ENCODE measurements at regions not wholly inside any gene's neighbourhood (a gene's known extent, or its start where the extent isn't known, plus 50 kb on each side); places are given as distances from the start of the nearest gene placed in this dataset.

DNA sequence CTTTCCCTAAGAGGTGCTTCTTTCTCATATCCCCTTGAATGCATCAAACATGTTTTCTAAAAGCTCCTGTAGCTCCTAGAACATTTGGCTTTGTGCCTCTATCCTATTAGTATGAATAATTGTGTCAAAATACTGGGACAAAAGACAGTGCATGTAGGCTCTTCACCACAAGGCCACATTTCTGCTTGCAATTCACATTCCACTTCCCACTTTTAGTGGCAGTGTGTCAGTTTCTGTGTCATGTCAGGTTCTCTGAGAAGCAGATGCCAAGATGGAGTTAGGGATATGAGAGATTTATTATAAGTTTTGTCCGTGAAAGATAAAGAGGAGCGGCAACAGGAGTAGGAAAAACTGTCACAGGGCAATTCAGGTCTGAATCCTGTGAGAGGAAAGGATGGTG, 61.3 kb upstream of the GPRIN3 start:
- no peak for DNase-seq (ENCODE audit: low spot score)
- TF ChIP-seq CTCF (IDR thresholded peaks at IDR 0.05), result no peak
- ATAC-seq (ENCODE audit: low FRiP score), result no peak

- DNase-seq (ENCODE audit: low spot score), result no peak
- ATAC-seq (ENCODE audit: low FRiP score), result no peak
- no peak for TF ChIP-seq CTCF (IDR thresholded peaks at IDR 0.05)
These were observed 58.2 kb upstream of the GPRIN3 start for GRCh38 chr4:89365776-89366175.

DNA sequence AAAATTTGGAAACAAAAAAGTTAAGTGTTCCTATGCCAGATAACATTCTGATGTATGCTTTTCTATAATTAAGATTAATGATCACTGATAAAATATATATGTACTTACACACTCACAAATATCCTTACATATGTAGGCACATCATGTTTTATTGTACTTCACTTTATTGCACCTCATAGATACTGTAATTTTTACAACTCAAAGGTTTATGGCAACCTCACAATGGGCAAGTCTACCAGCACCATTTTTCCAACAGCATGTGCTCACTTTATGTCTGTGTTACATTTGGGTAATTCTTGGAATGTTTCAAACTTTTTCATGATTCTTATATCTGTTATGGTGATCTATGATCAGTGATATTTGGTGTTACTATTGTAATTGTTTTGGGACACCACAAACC, 57.8 kb upstream of the GPRIN3 start:
- TF ChIP-seq CTCF (IDR thresholded peaks at IDR 0.05), result no peak
- DNase-seq (ENCODE audit: low spot score) (no peak), ATAC-seq (ENCODE audit: low FRiP score) (no peak)

- TF ChIP-seq CTCF (IDR thresholded peaks at IDR 0.05), result no peak
- no peak for DNase-seq (ENCODE audit: low spot score)
- no peak for ATAC-seq (ENCODE audit: low FRiP score)
These were observed 56.9 kb upstream of the GPRIN3 start for GRCh38 chr4:89364541-89364940.

GRCh38 chr4:89363786-89364185, 56.2 kb upstream of the GPRIN3 start:
- TF ChIP-seq CTCF (IDR thresholded peaks at IDR 0.05), result no peak
- ATAC-seq (ENCODE audit: low FRiP score), result no peak
- no peak for DNase-seq (ENCODE audit: low spot score)

DNA sequence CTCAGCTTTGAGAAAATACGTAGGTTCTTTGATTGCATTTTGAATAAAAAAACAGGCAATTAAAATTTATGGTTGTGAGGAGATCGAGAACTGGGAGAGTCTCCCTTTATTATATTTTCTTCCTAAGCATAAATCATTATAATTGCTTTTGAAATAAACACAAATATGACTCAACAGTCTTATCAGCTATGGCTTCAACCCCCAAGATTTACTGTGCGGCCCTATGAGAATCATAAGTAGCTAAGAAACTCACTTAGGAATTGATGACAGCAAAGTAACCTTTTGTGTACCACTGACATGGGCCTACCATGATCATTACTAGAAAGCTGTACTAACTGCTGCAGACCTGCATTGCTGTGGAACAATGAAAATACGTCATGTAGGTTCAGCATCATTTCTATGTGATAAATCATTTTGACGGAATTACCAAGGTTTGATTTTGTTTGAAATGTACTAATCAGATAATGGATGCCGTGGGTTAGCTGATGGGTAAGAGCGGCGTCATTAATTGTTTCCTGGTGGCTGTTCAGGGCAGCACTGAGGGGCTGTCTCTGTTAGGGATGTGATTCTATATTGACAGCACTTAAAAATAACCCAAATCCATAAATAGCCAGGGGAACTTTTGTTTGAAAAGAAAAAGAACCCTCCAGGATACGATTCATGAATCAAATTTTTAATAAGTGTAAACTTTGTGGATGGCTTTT, 51.5 kb upstream of the GPRIN3 start:
- no peak for TF ChIP-seq CTCF (IDR thresholded peaks at IDR 0.05)
- no peak for ATAC-seq (ENCODE audit: low FRiP score)
- DNase-seq (ENCODE audit: low spot score), result no peak

DNA sequence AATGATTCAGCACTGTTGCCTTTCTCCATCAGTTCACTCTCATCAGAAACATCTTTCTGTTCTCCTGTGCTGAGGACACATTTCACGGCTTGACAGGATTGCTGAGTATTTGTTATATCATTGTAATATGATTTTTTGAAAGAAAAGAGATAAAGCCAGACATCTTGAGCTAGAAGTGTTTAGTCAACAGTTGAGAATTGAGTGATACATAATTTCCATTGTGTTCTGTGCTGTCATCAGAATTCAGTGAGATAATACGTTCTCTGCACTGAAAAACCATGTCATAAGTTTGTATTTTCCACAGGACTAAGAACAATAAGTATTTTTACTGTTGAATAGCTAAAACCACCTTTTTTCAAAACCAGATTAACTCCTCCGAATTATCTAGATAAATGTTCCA, 50.2 kb upstream of the GPRIN3 start:
- no peak for ATAC-seq (ENCODE audit: low FRiP score)
- no peak for DNase-seq (ENCODE audit: low spot score)
- TF ChIP-seq CTCF (IDR thresholded peaks at IDR 0.05), result no peak
